Stimulated activated CD8-positive, alpha-beta memory T cell treated with anti-CD3 and anti-CD28 coated beads, Interleukin-7, amount 100 ng/mL, for 48 hours (primary cell): ENCODE measurements at regions not wholly inside any gene's neighbourhood (a gene's known extent, or its start where the extent isn't known, plus 50 kb on each side); places are given as distances from the start of the nearest gene placed in this dataset.
"Not testable (repeated sequence)": the region's sequence is repeated elsewhere in the genome, so short reads cannot be mapped to it uniquely, and the experiment has no call there.

Source experiments
- DNase-seq, 2 donors: peaks; one replicate each; pipeline ENCODE4 v3.0.0-alpha.2; 2020; ENCODE audit warnings: low read depth in 1 of 2; ENCODE audit errors: extremely low read depth in 1 of 2

DNA sequence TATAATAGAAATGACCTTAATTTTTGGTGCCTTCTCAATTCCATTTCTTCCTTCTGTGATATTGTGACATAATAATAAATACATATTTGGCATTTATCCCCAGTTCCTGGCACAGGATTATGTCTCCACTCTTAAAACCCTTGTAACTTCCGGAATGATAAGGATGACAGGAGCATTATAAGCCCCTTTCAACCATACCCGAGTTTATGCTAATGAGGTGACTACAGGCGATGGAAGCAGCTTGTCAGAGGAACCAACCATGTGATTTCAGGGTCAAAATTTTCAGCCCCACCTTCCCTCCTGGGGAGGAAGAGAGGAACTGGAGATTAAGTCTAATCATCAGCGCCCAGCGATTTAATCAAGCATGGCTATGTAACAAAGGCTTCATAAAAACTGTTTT, 528.5 kb upstream of the CRIM1 start:
- no peak for DNase-seq

DNA sequence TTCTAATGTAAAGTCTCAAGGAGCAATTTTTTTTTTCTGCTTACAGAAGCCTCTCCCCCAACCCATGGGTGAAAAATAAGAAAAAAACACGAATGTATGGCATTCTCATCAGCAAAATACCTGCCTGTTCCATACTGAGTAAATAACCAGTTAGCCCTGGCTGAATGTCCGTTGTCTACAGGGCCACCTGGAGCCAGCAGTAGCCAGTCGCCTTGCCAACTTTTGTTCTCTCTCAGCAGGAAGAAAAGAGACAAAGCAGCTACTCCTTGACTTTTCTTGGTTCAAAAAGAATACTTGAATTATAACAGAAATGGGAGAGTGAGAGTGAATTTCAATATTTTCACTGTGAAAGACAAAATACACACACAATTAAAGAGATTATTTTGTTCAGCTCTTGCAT, 532.9 kb upstream of the CRIM1 start:
- no peak for DNase-seq

DNA sequence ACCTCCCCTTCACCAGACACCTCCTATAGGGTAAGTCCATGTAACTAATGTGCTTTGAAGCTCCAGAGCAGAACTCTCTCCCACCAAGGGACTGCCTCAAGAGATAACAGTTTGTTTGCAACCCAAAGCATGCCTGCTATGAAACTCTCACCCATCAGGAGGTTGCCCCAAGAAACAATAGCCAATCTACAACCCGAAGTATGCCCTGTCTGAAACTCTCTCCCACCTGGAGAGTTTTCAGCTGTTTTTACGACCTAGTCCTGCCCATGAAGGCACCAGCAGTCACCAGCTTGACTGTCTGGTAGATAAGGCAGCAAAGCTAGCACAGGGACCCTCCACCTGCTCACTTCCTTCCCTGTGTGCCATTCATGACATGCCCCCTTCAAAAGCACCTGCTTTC, 533.9 kb upstream of the CRIM1 start:
- DNase-seq: no peak

DNA sequence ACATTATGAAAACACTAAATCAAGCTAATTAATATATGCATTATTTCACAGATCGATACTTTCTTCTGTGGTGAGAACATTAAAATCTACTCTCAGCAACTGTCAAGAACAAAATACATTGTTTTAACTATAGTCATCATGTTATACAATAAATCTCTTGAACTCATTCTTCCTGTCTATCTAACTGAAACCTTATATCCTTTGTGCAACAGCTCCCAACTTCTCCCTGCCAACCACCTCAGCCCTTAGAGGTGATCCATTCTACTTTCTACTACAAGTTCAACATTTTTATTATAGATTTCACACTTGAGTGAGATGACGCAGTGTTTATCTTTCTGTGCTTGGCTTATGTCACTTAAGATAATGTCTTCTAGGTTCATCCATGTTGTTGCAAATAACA, 535.2 kb upstream of the CRIM1 start:
- DNase-seq: no peak

DNA sequence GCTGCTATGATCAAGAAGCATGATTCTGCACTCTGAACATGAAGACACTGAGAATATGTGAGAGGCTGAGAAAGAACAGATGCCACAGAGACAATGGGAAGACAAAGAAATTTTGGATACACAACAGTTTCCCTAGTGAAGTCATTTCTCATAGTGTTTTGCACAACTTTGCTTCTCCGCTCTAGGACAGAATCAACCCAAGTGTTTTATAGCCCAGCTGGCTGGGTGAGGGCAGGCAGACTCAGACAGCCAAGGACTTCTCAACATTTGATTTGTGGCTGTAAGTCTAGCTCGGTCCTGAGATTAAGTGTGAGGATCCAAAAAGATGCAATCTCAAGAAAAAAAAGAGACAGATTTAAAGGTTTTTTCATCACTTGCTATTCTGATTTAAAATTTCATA, 536.5 kb upstream of the CRIM1 start:
- DNase-seq: no peak

DNA sequence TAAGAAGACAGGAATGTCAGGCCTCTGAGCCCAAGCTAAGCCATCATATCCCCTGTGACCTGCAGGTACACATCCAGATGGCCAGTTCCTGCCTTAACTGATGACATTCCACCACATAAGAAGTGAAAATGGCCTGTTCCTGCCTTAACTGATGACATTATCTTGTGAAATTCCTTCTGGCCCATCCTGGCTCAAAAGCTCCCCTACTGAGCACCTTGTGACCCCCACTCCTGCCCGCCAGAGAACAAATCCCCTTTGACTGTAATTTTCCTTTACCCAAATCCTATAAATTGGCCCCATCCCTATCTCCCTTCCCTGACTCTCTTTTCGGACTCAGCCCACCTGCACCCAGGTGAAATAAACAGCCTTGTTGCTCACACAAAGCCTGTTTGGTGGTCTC, 537.2 kb upstream of the CRIM1 start:
- not testable (repeated sequence) for DNase-seq

DNA sequence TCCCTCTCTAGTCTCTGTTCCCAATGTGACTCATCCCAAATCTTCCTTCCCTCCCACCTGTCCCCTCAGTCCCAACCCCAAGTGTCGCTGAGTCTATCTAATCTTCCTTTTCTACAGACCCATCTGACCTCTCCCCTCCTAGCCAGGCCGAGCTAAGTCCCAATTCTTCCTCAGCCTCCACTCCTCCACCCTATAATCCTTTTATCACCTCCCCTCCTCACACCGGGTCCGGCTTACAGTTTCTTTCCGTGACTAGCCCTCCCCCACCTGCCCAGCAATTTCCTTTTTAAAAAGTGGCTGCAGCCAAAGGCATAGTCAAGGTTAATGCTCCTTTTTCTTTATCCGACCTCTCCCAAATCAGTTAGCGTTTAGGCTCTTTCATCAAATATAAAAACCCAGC, 541.0 kb upstream of the CRIM1 start:
- not testable (repeated sequence) for DNase-seq

DNA sequence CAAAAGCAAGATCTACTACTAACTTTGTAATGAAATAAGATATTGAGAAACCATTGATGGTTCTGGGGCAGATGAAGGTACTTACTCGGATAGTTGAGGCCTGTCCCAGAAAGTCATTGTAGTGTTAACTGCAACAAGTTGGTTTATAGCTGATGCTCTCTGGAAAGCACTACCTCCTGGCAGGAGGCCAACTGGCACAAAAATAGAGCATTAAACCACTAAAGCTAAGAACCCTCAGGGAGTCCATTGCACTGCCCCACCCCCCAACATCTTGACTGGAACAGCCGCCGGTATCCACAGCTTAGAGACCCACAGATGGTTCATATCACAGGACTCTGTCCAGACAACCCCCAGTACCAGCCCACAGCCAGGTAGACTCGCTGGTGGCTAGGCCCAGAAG, 552.5 kb upstream of the CRIM1 start:
- DNase-seq: no peak

DNA sequence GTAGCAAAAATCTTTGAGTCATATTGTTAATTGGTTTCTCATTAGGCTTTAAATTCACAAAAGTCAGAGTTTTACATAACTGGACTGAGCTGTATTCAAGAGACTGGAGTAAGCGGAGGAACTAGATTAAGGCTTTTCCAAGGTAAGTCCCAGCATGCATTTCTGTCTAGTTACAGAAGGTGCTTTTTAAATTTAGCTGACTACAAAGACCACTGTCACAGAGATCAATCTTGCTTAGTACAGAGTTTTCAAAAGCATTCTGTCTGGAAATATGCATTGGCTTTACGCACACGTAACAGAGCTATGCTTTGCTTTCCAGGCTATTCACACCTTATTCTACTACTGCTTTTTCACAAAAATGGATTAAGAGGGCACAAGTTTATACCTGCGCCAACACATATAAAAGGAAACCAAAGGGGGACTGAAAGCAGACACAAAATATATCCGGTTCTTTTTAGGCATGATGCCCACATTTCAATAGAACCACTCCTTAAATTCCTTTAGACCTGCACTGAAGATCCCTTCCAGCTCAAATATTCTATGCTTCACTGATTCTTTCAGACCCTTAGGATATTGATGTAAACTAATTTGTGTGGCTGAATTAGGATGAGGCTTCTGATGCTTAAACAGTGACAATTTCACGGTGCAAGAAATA, 560.7 kb upstream of the CRIM1 start:
- no peak for DNase-seq

DNA sequence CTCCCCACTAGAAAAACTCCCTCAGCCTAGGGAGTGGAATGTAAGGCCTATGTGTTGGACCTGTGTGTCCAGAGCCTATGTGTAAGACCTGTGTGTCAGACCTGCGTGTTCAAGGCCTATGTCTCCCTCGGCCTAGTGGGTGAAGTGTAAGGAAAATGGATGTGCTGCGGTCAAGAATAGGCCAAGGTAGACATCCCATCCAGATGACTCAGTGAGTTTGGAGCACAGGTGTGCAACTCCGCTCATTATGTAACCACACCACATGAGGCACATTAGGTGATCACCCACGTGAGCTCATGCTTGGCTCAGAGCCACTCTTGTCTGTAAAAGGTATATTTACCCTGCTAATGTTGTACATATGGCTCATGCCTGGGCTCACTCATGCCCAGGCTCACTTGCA, 565.3 kb upstream of the CRIM1 start:
- no peak for DNase-seq

DNA sequence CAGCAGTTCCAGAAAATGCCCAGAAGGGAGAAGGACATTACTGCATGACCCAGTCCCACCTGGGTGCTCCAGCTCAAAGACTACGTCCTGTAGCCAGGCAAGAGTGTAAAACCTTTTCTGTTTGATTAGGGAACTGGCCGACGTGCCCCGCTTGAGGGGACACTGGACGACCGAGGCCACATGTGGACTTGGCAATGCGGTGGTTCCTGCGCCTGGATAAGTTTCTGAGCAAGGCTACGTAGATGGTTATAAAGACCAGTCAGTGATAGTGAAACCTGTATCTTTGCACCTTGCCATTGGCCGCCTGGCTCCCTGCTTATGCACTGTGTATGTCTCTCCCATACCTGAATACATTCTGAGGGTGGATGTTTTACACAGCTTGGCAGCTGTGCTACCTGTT, 567.0 kb upstream of the CRIM1 start:
- DNase-seq: no peak

DNA sequence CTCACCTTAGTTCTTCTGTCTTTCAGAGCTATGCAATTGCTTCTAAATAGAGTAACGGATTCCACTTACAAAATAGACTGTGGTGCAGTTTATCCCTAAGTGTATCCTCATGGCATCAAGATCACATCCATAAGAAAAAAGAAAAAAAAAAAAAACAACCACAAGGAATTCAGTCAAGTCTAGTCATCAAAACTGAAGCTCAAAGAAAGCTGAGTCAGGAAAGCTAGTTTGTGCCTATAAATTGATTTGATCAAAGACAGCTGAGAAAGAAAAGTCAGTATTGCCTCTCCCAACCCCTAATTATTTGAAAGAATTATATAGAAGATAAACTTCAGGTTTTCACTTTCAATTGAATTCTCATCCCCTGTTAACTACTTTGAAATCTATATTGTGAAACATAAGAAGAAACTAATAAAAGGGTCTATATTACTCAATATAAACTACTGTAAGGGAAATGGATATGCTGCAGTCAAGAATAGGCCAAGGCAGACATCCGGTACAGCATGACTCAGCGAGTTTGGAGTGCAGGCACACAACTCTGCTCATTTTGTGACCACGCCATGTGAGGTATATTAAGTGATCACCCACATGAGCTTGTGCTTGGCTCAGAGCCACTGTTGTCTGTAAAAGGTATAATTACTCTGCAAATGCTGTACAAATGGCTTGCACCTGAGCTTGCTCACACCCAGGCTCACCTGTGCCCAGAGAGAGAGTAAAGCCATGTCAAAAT, 568.1 kb upstream of the CRIM1 start:
- no peak for DNase-seq

DNA sequence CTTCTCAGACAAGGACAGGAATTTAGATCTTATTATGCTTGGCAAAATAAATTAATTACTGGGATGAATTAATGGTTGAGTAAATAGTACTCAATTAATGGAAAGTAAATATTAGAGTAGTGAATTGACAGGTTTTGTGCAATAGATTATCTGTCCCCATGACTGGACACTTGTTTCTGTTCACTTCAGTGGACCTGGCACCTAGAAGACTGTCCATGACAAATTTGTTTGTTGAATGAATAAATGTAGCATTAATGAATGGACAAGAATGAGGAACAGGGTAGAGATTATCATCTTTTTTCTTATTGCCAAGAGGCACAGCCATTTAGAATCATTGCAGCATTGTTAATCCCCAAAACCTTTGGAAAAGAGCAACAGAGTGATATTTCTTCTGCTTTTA, 570.0 kb upstream of the CRIM1 start:
- DNase-seq: no peak

DNA sequence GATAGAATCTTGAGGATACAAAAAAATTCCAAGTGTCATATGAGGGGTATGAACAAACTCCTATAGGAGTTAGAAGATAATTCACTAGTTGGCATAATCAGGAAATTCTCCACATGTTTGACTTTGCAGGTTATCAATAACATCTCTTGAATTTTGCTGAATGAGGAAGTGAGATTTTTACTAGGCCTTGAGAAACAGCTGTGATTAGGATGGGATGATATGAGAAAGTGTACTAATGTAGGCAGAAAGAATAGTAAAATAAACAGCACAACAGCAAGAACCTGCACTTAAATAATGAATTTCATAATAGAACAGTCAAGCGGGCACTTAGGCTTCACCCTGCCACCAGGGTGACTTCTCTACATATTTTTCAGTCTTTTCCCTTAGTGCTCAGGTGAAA, 570.8 kb upstream of the CRIM1 start:
- no peak for DNase-seq

DNA sequence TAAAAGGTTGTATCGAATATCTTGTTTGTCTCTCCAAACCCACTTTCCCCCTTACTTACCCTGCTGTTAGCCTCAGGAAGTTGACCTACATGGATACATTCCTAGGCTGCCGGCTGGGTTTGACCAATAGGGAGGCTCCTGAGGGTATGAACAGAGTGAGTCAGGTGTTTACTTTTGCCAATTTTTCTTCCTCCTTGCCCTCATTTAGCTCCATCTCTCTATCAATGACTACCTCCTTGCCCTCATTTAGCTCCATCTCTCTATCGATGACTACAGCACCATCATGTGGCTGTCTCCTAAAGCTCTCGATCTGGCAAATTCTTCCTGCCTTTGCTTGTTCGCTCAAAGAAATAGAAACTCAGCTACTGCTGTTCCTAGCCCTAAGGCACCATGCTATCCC, 571.9 kb upstream of the CRIM1 start:
- DNase-seq: no peak

DNA sequence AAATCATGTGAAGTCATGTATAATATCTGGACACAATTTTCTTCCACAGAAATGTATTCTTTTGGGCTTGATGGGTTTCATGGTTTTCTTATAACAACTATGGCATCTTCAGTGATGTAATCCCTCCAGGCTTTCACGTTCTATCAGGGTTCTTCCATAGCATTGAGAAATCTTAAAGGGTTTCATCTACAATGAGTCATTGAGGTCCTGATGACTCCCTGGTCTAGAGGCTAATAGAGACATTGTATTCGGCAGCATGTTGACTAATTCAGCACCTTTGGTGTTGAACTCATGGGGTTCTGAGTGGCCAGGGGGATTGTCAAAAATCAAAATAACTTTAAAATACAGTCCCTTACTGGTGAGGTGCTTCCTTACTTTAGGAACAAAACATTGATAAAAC, 614.0 kb upstream of the CRIM1 start:
- DNase-seq: no peak

DNA sequence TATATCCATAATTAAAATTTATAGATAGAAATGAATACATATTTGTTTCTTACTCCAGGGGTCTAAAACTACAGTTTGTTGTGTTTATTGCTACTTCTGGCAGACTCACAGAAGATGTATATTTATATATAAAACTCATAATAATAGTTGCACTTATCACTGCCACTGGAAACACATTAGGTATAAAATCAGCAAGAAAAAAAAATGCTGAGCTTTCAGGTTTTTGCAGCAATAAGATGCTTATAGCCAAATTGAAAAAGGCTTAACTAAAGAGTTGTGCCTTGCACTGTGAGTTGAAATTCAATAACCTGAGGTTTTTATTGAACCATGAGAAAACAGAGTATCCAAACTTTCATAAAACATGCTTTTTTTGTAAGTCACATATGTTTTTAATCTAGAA, 623.9 kb upstream of the CRIM1 start:
- DNase-seq: no peak

DNA sequence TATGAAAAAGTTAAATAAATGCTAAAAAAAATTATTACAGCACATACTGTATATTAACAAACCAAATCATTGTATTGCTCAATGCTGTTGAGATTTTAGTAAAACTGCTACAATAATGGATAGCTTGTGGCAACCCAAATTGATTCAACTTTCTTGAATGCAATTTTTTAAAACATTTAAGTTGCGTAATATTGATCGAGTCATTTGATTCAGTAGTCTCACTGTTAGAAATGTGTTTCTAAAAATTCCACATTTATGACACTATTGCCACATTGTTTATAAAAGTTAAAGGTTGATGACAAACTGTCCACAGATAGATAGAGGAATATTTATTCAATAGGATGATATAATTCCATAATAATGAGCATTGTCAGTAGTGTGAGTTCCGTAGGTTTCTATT, 640.7 kb upstream of the CRIM1 start:
- DNase-seq: no peak

DNA sequence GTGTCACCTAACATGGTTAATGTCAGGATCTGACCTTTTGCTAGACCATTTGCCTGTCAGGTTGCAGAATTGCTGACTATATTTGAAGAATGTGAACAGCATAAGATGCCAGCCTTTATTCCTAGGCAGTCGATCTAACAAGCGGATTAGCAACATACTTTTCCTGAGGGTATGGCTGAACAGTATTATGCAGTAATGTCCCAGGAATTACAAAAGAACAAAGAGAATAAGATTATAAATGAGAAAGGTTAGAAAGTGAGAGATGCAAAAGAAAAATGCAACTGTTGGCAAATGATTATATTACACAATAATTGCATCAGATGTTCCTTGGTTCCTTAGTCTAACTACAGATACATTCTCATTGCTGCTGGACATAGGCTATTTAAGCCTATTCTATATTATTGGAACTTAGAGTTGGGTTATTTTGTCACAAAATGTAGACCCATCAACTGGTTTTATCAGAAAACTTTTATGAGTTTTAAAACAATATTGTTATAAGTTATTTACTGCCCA, 647.1 kb upstream of the CRIM1 start:
- no peak for DNase-seq

DNA sequence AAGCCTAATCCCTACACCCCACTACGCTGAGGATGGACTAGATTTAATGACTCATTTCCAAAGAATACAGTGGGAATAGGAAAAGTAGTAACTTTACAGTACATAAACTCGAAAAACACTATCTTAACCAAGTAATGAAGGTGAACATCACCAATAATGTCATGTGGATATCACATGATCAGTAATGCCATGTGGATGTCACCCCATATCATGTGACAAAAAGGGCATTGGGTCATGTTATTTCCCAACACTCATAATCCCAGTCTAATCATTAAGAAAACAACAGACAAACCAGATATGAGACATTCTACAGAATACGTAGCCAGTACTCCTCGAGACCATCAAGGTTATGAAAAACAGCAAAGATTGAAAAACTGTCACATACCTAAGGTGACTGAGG, 667.3 kb upstream of the CRIM1 start:
- no peak for DNase-seq

DNA sequence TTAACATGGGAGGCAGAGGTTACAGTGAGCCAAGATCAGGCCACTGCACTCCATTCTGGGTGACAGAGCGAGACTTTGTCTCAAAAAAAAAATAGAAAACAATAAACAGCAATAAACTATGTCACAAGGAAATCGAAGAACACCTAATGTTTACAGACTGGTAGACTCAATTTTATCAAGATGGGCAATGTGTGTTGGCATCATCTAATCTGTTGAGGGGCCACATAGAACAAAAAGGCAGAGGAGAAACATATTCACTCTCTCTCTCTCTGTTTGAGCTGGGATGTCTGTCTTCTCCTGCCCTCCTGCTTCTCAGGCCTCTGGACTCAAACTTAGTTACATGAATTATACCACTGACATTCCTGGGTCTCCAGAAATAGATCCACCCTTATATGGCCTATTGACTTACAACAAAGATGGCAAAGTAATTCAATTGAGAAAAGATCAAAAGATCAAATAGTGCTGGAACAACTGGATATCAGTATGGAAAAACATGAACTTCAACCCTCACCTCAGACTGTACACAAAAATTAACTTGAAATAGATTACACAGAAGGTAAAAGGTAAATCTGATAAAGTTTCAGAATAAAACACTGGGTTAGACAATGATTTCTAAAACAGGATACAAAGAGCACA, 703.8 kb upstream of the CRIM1 start:
- DNase-seq: no peak

DNA sequence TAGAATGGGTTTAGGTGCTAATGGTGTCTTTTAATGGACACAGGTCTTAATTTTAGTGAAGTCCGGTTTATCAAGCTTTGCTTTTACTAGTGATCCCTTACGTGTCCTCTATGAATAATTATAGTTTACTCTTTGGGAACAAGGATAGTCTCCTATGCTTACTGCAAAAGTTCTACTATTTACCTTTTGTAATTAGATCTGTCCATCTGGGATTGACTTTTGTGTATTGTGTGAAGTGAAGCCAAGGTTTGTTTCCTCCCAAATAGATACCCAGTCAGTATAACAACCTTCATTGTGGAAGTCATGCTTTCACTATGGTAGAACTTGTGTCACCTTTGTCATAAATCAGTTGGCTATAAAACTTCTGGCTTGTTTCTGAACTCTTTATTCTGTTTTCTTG, 740.9 kb upstream of the CRIM1 start:
- DNase-seq: no peak
